ENCODE measurements at regions not wholly inside any gene's neighbourhood (a gene's known extent, or its start where the extent isn't known, plus 50 kb on each side); places are given as distances from the start of the nearest gene placed in this dataset.

GRCh38 chr7:46751471-46751870 is 830.4 kb upstream of the IGFBP3 start:
- no peaks in the 10 kb centered on the region for H3K9me3 ChIP-seq
- no peaks in the 10 kb centered on the region for H3K36me3 ChIP-seq
- no peaks in the 10 kb centered on the region for H3K27me3 ChIP-seq
- intact Hi-C loops (cut with DNase I) = no loop called here
- H3K4me1 ChIP-seq = peaks cover 25% of the 10 kb centered on the region
- TF ChIP-seq POLR2A (IDR thresholded peaks at IDR 0.05) = no peak
- TF ChIP-seq CTCF (IDR thresholded peaks at IDR 0.05) = no peak
- TF ChIP-seq POLR2AphosphoS5 (IDR thresholded peaks at IDR 0.05; ENCODE audit: insufficient read depth in 1 of 2, low read depth in 1 of 2) = no peak
- H3K4me3 ChIP-seq = no peak overlapping the region
- H3K27ac ChIP-seq = no peak overlapping the region
- DNase-seq (ENCODE audit: extremely low spot score in 2 of 2) = no peak

- intact Hi-C loops (cut with DNase I) = no loop called here
- Histone ChIP-seq H3K36me3 (no peaks in the 10 kb centered on the region), H3K4me1 (peaks cover 25% of the 10 kb centered on the region), H3K27ac (no peak overlapping the region), H3K27me3 (no peaks in the 10 kb centered on the region), H3K9me3 (no peaks in the 10 kb centered on the region), H3K4me3 (no peak overlapping the region)
- TF ChIP-seq POLR2AphosphoS5 (IDR thresholded peaks at IDR 0.05; ENCODE audit: insufficient read depth in 1 of 2, low read depth in 1 of 2) (no peak), POLR2A (IDR thresholded peaks at IDR 0.05) (no peak), CTCF (IDR thresholded peaks at IDR 0.05) (no peak)
- no peak for DNase-seq (ENCODE audit: extremely low spot score in 2 of 2)
Observed at GRCh38 chr7:46750321-46750865, 829.3 kb upstream of the IGFBP3 start.

GRCh38 chr7:46747869-46748576 is 827.0 kb upstream of the IGFBP3 start:
- DNase-seq (ENCODE audit: extremely low spot score in 2 of 2) = no peak
- Histone ChIP-seq H3K4me1 (peaks cover 14% of the 10 kb centered on the region), H3K36me3 (no peaks in the 10 kb centered on the region), H3K27me3 (no peaks in the 10 kb centered on the region), H3K27ac (no peak overlapping the region), H3K9me3 (no peaks in the 10 kb centered on the region), H3K4me3 (no peak overlapping the region)
- intact Hi-C loops (cut with DNase I) = no loop called here
- TF ChIP-seq POLR2A (IDR thresholded peaks at IDR 0.05) (no peak), CTCF (IDR thresholded peaks at IDR 0.05) (no peak), POLR2AphosphoS5 (IDR thresholded peaks at IDR 0.05; ENCODE audit: insufficient read depth in 1 of 2, low read depth in 1 of 2) (no peak)

- DNase-seq (ENCODE audit: extremely low spot score in 2 of 2) = no peak
- H3K36me3 ChIP-seq = no peaks in the 10 kb centered on the region
- no peak overlapping the region for H3K27ac ChIP-seq
- H3K27me3 ChIP-seq = no peaks in the 10 kb centered on the region
- no peak for TF ChIP-seq POLR2AphosphoS5 (IDR thresholded peaks at IDR 0.05; ENCODE audit: insufficient read depth in 1 of 2, low read depth in 1 of 2)
- no peak overlapping the region for H3K4me3 ChIP-seq
- intact Hi-C loops (cut with DNase I) = no loop called here
- H3K9me3 ChIP-seq = no peaks in the 10 kb centered on the region
- H3K4me1 ChIP-seq = peaks cover 4% of the 10 kb centered on the region
Observed at GRCh38 chr7:46746695-46747687, 825.9 kb upstream of the IGFBP3 start.

GRCh38 chr7:46745707-46746090 is 824.6 kb upstream of the IGFBP3 start:
- intact Hi-C loops (cut with DNase I) = no loop called here
- no peak for DNase-seq (ENCODE audit: extremely low spot score in 2 of 2)
- no peak for TF ChIP-seq CTCF (IDR thresholded peaks at IDR 0.05)
- TF ChIP-seq POLR2A (IDR thresholded peaks at IDR 0.05) = no peak
- no peak for TF ChIP-seq POLR2AphosphoS5 (IDR thresholded peaks at IDR 0.05; ENCODE audit: insufficient read depth in 1 of 2, low read depth in 1 of 2)
- no peaks in the 10 kb centered on the region for H3K27me3 ChIP-seq
- H3K36me3 ChIP-seq = no peaks in the 10 kb centered on the region
- H3K4me1 ChIP-seq = no peaks in the 10 kb centered on the region
- no peak overlapping the region for H3K4me3 ChIP-seq
- H3K9me3 ChIP-seq = no peaks in the 10 kb centered on the region
- no peak overlapping the region for H3K27ac ChIP-seq
